GM23338 (cell line): ENCODE measurements at regions not wholly inside any gene's neighbourhood (a gene's known extent, or its start where the extent isn't known, plus 50 kb on each side); places are given as distances from the start of the nearest gene placed in this dataset.

Experiments used
- CREB1 ChIP-seq: fragments of 250-450 bp; sonication (Bioruptor Pico); IDR thresholded peaks from 2 replicates; pipeline ENCODE4 v1.5.0; 2020; ENCODE audit warnings: low read depth, mild to moderate bottlenecking, moderate library complexity
- CTCF ChIP-seq, 2 experiments: fragments of 200-600 bp in 1 of 2; sonication (generic) in 1 of 2; conservative IDR thresholded peaks; 2 replicates each; pipeline versions ENCODE4 v1.5.1 to v1.6.1; 2016 to 2017; ENCODE audit warnings: antibody characterized with exemption in 2 of 2, low read depth in 2 of 2, mild to moderate bottlenecking in 2 of 2, moderate library complexity in 1 of 2
- ETS1 ChIP-seq: IDR thresholded peaks from 2 replicates; pipeline ENCODE4 v1.6.1; 2016; ENCODE audit warnings: antibody characterized with exemption
- EZH2 ChIP-seq: fragments of 200-600 bp; sonication (generic); IDR thresholded peaks from one replicate; pipeline ENCODE4 v1.8.0; 2017; ENCODE audit warnings: antibody characterized with exemption, mild to moderate bottlenecking, low read depth; ENCODE audit not compliant: unreplicated experiment
- EZH2phosphoT487 ChIP-seq: fragments of 200-600 bp; sonication (generic); IDR thresholded peaks from one replicate; pipeline ENCODE4 v1.8.1; 2018; ENCODE audit warnings: antibody characterized with exemption; ENCODE audit not compliant: unreplicated experiment
- JUNB ChIP-seq: IDR thresholded peaks from one replicate; pipeline ENCODE4 v1.6.1; 2016; ENCODE audit warnings: antibody characterized with exemption; ENCODE audit not compliant: unreplicated experiment
- NANOG ChIP-seq: IDR thresholded peaks from 2 replicates; pipeline ENCODE4 v1.6.1; 2016; ENCODE audit warnings: antibody characterized with exemption, borderline replicate concordance
- POLR2AphosphoS5 ChIP-seq: IDR thresholded peaks from 2 replicates; pipeline ENCODE4 v1.6.1; 2016; ENCODE audit warnings: antibody characterized with exemption, low read depth
- STAT1 ChIP-seq: IDR thresholded peaks from one replicate; pipeline ENCODE4 v1.6.1; 2016; ENCODE audit warnings: antibody characterized with exemption; ENCODE audit not compliant: unreplicated experiment
- ZNF114 ChIP-seq: fragments of 250-450 bp; sonication (Bioruptor Pico); IDR thresholded peaks from 2 replicates; pipeline ENCODE4 v1.5.0; 2020; ENCODE audit warnings: mild to moderate bottlenecking, moderate library complexity
- ZNF331 ChIP-seq: fragments of 250-450 bp; sonication (Bioruptor Pico); IDR thresholded peaks from 2 replicates; pipeline ENCODE4 v1.5.0; 2020; ENCODE audit warnings: low read depth, mild to moderate bottlenecking, moderate library complexity
- TF ChIP-seq, protein P1 (sequence below): IDR thresholded peaks from one replicate; pipeline ENCODE4 v1.6.1; 2018; ENCODE audit warnings: antibody characterized with exemption; ENCODE audit not compliant: unreplicated experiment
- TF ChIP-seq, protein P2 (sequence below): fragments of 250-450 bp; sonication (Bioruptor Pico); IDR thresholded peaks from 2 replicates; pipeline ENCODE4 v1.5.0; 2020; ENCODE audit warnings: mild to moderate bottlenecking, moderate library complexity

GRCh38 chr13:34302596-34302995 is 484.6 kb downstream of the RFC3 start:
- no peak for TF ChIP-seq EZH2
- TF ChIP-seq ZNF331 (CRISPR knock-in tag): no peak
- TF ChIP-seq CTCF (conservative IDR thresholded peaks at IDR 0.05; ENCODE audit: low read depth in 2 of 2): no peak
- TF ChIP-seq, protein P1, sequence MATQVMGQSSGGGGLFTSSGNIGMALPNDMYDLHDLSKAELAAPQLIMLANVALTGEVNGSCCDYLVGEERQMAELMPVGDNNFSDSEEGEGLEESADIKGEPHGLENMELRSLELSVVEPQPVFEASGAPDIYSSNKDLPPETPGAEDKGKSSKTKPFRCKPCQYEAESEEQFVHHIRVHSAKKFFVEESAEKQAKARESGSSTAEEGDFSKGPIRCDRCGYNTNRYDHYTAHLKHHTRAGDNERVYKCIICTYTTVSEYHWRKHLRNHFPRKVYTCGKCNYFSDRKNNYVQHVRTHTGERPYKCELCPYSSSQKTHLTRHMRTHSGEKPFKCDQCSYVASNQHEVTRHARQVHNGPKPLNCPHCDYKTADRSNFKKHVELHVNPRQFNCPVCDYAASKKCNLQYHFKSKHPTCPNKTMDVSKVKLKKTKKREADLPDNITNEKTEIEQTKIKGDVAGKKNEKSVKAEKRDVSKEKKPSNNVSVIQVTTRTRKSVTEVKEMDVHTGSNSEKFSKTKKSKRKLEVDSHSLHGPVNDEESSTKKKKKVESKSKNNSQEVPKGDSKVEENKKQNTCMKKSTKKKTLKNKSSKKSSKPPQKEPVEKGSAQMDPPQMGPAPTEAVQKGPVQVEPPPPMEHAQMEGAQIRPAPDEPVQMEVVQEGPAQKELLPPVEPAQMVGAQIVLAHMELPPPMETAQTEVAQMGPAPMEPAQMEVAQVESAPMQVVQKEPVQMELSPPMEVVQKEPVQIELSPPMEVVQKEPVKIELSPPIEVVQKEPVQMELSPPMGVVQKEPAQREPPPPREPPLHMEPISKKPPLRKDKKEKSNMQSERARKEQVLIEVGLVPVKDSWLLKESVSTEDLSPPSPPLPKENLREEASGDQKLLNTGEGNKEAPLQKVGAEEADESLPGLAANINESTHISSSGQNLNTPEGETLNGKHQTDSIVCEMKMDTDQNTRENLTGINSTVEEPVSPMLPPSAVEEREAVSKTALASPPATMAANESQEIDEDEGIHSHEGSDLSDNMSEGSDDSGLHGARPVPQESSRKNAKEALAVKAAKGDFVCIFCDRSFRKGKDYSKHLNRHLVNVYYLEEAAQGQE: no peak
- no peak for TF ChIP-seq POLR2AphosphoS5
- no peak for TF ChIP-seq EZH2phosphoT487
- TF ChIP-seq CREB1 (CRISPR knock-in tag): no peak
- no peak for TF ChIP-seq NANOG
- TF ChIP-seq JUNB: no peak
- no peak for TF ChIP-seq ZNF114 (CRISPR knock-in tag)
- TF ChIP-seq ETS1: no peak
- no peak for TF ChIP-seq STAT1
- TF ChIP-seq, protein P2, sequence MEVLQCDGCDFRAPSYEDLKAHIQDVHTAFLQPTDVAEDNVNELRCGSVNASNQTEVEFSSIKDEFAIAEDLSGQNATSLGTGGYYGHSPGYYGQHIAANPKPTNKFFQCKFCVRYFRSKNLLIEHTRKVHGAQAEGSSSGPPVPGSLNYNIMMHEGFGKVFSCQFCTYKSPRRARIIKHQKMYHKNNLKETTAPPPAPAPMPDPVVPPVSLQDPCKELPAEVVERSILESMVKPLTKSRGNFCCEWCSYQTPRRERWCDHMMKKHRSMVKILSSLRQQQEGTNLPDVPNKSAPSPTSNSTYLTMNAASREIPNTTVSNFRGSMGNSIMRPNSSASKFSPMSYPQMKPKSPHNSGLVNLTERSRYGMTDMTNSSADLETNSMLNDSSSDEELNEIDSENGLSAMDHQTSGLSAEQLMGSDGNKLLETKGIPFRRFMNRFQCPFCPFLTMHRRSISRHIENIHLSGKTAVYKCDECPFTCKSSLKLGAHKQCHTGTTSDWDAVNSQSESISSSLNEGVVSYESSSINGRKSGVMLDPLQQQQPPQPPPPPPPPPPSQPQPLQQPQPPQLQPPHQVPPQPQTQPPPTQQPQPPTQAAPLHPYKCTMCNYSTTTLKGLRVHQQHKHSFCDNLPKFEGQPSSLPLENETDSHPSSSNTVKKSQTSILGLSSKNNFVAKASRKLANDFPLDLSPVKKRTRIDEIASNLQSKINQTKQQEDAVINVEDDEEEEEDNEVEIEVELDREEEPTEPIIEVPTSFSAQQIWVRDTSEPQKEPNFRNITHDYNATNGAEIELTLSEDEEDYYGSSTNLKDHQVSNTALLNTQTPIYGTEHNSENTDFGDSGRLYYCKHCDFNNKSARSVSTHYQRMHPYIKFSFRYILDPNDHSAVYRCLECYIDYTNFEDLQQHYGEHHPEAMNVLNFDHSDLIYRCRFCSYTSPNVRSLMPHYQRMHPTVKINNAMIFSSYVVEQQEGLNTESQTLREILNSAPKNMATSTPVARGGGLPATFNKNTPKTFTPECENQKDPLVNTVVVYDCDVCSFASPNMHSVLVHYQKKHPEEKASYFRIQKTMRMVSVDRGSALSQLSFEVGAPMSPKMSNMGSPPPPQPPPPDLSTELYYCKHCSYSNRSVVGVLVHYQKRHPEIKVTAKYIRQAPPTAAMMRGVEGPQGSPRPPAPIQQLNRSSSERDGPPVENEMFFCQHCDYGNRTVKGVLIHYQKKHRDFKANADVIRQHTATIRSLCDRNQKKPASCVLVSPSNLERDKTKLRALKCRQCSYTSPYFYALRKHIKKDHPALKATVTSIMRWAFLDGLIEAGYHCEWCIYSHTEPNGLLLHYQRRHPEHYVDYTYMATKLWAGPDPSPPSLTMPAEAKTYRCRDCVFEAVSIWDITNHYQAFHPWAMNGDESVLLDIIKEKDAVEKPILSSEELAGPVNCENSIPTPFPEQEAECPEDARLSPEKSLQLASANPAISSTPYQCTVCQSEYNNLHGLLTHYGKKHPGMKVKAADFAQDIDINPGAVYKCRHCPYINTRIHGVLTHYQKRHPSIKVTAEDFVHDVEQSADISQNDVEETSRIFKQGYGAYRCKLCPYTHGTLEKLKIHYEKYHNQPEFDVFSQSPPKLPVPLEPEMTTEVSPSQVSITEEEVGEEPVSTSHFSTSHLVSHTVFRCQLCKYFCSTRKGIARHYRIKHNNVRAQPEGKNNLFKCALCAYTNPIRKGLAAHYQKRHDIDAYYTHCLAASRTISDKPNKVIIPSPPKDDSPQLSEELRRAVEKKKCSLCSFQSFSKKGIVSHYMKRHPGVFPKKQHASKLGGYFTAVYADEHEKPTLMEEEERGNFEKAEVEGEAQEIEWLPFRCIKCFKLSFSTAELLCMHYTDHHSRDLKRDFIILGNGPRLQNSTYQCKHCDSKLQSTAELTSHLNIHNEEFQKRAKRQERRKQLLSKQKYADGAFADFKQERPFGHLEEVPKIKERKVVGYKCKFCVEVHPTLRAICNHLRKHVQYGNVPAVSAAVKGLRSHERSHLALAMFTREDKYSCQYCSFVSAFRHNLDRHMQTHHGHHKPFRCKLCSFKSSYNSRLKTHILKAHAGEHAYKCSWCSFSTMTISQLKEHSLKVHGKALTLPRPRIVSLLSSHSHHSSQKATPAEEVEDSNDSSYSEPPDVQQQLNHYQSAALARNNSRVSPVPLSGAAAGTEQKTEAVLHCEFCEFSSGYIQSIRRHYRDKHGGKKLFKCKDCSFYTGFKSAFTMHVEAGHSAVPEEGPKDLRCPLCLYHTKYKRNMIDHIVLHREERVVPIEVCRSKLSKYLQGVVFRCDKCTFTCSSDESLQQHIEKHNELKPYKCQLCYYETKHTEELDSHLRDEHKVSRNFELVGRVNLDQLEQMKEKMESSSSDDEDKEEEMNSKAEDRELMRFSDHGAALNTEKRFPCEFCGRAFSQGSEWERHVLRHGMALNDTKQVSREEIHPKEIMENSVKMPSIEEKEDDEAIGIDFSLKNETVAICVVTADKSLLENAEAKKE: no peak
